T-helper 2 cell (primary cell): ENCODE measurements at regions not wholly inside any gene's neighbourhood (a gene's known extent, or its start where the extent isn't known, plus 50 kb on each side); places are given as distances from the start of the nearest gene placed in this dataset.
"Not testable (repeated sequence)": the region's sequence is repeated elsewhere in the genome, so short reads cannot be mapped to it uniquely, and the experiment has no call there.

Experiments used
- DNase-seq, 5 experiments: peaks; one replicate each; pipeline versions ENCODE4 v3.0.0 to v3.0.0-alpha.2; 2012 to 2022

- no peak for DNase-seq
These were observed 120.8 kb upstream of the CDCA7L start for GRCh38 chr7:22066522-22066921.

- no peak for DNase-seq
These were observed 119.1 kb upstream of the CDCA7L start for GRCh38 chr7:22064816-22065215.

GRCh38 chr7:22061775-22062174, 116.1 kb upstream of the CDCA7L start:
- no peak for DNase-seq

GRCh38 chr7:22060863-22061262, 115.2 kb upstream of the CDCA7L start:
- no peak for DNase-seq

GRCh38 chr7:22060197-22060596, 114.5 kb upstream of the CDCA7L start:
- no peak for DNase-seq

- DNase-seq = no peak
These were observed 109.5 kb upstream of the CDCA7L start for GRCh38 chr7:22055226-22055625.

- no peak for DNase-seq
These were observed 107.1 kb upstream of the CDCA7L start for GRCh38 chr7:22052674-22053365.

GRCh38 chr7:22051886-22052673, 106.4 kb upstream of the CDCA7L start:
- DNase-seq = no peak

- DNase-seq = no peak
These were observed 104.2 kb upstream of the CDCA7L start for GRCh38 chr7:22049766-22050500.

GRCh38 chr7:22043367-22043766, 97.7 kb upstream of the CDCA7L start:
- DNase-seq = no peak

GRCh38 chr7:22040923-22041595, 95.4 kb upstream of the CDCA7L start:
- no peak for DNase-seq

GRCh38 chr7:22039670-22040069, 94.0 kb upstream of the CDCA7L start:
- DNase-seq = no peak

- not testable (repeated sequence) for DNase-seq
These were observed 86.7 kb upstream of the CDCA7L start for GRCh38 chr7:22032356-22032755.

- DNase-seq = not testable (repeated sequence)
These were observed 83.0 kb upstream of the CDCA7L start for GRCh38 chr7:22028656-22029055.

GRCh38 chr7:22027475-22027874, 81.8 kb upstream of the CDCA7L start:
- no peak for DNase-seq

GRCh38 chr7:22025983-22026382, 80.3 kb upstream of the CDCA7L start:
- DNase-seq = no peak

GRCh38 chr7:22025075-22025474, 79.4 kb upstream of the CDCA7L start:
- no peak for DNase-seq

- DNase-seq = no peak
These were observed 74.2 kb upstream of the CDCA7L start for GRCh38 chr7:22019931-22020330.

GRCh38 chr7:22016507-22016906, 70.8 kb upstream of the CDCA7L start:
- no peak for DNase-seq

GRCh38 chr7:22013711-22014110, 68.0 kb upstream of the CDCA7L start:
- no peak for DNase-seq

- DNase-seq = no peak
These were observed 63.0 kb upstream of the CDCA7L start for GRCh38 chr7:22008683-22009082.

- DNase-seq = no peak
These were observed 62.4 kb upstream of the CDCA7L start for GRCh38 chr7:22008087-22008486.

- no peak for DNase-seq
These were observed 59.5 kb upstream of the CDCA7L start for GRCh38 chr7:22005151-22005550.
